HG02973 (cell line): ENCODE measurements at regions not wholly inside any gene's neighbourhood (a gene's known extent, or its start where the extent isn't known, plus 50 kb on each side); places are given as distances from the start of the nearest gene placed in this dataset.
A peak's percentile ranks its signal among the peaks of the same experiment; 100 is the strongest.

Experiments used
- ATAC-seq: cut with Tn5 transposase; IDR thresholded peaks from one replicate; pipeline ENCODE4 v1.9.1; 2021; ENCODE audit warnings: moderate library complexity; ENCODE audit not compliant: unreplicated experiment

GRCh38 chr14:61623927-61624326 lies 71.4 kb upstream of the HIF1A start:
- no peak for ATAC-seq

GRCh38 chr14:61625165-61625564 lies 70.1 kb upstream of the HIF1A start:
- ATAC-seq: no peak

DNA sequence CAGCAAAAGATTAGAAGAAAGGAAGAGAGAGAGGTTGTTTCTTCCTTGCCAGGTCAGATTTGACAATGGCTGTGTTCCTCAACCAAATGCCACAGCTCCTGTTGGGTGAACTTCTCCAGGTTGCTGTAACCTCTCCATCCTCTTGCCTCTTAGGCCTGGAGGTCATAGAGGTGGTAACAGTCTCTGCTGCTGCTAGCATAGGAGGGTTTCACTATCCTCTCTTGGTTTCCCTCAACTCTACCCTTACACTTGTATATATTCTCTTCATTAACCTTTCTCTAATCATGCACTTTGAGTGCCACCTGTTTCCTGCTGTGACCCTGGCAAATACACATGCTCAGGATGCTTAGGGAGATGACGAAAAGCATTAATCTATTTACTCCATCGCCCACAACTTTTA lies 67.7 kb upstream of the HIF1A start:
- no peak for ATAC-seq

- no peak for ATAC-seq
Observed at GRCh38 chr14:61628016-61628725, 67.1 kb upstream of the HIF1A start.

GRCh38 chr14:61630399-61631044 lies 64.8 kb upstream of the HIF1A start:
- no peak for ATAC-seq

DNA sequence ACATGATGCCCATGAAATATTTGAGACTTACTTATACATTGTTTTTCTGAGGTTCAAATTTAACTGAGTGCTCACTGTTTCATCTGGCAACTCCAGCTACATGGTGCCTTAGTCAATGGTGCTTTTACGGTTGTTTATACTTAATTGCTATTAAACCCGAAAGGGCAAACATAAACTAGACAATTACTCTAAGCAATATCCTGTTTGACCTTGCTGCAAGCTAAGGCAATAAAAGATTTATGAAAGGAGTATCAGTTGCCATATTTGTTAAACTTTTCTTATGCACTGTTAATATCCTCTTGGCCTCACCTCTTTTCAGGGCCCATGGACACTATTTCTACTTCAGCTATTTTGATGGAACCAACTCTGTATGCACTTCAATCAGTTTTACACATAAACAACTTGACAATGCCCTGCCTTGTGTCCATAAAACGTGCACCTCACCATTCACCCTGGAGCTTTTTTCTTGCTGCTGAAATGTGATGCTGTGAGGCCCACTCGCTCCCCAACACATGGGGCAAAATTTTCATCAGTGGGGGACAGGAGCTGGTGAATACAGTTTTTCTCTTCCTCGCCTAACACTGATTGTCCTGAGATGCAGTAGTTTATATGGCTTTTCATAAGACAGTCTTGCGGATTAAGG lies 64.1 kb upstream of the HIF1A start:
- no peak for ATAC-seq

GRCh38 chr14:61632401-61632800 lies 62.9 kb upstream of the HIF1A start:
- no peak for ATAC-seq

GRCh38 chr14:61632807-61633206 lies 62.5 kb upstream of the HIF1A start:
- ATAC-seq: no peak

GRCh38 chr14:61636291-61636690 lies 59.0 kb upstream of the HIF1A start:
- no peak for ATAC-seq

DNA sequence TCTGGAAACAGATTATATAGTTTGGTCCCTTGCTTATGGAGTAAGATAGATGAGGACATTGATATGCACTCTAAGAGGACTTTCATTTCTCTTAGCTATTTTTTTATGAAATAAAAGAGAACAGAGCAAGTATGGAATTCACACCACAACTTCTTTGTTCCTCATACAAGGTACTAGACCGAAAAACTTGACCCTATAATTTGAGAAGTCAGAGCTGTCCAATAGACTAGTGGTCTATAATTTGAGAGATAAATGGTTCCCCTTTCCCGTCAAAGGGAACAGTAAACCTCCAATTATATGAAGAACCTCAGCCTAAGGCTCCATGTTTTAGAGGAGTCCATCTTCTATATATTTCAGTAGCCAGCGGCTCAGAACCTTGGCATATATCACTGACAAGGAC lies 58.5 kb upstream of the HIF1A start:
- no peak for ATAC-seq

DNA sequence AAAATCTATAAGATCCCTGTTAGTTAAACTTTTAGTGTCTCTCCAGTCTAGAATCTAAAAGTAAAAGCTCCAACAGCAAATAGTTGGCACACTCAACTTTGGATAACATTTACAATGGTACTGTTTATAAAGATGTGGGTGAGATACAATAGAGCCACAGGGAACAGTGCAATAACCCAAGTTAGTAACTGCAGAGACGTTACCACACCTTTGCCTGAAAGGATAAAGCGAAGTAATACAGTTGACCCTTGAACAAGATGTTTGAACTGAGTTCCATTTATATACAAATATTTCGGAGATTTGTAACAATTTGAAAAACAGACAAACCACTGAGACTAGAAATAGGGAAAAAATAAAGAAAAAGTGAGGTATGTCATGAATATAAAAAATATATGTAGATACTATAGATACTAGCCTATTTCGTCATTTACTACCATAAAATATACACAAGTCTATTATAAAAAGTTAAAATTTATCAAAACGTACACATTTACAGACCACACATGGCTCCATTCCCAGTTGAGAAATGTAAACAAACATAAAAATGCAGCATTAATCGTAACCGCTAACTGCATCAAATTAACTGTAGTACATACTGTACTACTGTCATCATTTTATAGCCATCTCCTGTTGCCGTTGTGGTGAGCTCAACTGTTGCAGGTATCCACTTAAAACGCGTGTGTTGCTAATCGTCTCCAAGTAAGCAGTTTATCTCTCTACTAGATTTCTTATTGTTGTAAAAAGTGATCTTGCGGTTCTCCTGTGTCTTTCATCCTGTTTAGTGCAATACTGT lies 56.5 kb upstream of the HIF1A start:
- ATAC-seq: no peak

DNA sequence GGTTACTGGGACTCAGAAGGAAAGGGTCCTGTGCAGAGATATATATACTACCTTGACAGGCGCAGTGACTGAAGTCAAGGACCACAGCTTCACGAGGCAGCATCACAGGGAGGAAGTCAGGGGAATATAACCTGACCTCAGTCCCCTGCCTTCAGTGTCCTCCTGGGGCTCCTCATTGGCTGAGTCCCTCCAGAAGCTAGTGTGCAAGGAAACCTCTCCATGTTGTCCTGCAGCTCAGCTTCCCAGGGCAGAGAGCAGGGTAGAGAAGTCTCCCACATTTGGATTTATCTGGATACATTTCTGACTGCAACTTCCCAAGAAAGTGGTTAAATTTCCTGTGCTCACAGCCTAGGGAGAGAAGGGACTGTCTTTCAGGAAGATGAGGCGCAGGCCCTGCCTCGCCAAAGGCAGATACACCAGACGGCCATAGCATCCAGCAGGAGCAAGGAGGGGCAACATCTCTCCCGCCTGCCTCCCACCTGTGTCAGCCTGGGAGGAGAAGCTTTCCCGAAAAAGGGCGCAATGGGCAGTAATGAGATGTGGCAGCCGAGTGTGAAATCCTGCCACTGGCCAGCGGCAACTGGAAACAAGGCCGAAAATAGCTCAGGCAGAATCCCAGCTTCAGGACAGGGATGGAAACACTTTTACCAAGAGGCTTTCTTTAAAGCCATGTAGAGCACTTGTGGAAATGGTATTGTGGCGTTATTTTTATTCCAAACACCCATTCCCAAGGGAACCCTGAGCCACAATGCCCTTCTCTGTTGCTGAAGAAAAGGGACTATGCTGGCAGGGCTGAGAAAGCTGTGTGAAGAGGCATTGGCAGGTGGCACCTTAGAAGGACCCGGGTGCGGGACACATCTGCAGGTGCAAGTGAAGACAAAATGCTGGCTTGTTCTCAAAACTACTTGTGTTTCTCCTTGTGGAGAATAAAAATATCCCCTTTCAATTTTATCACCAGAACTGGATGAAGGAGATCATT lies 54.9 kb upstream of the HIF1A start:
- ATAC-seq: no peak

GRCh38 chr14:61641914-61642613 lies 53.2 kb upstream of the HIF1A start:
- no peak for ATAC-seq

GRCh38 chr14:61642614-61642982 lies 52.7 kb upstream of the HIF1A start:
- no peak for ATAC-seq

DNA sequence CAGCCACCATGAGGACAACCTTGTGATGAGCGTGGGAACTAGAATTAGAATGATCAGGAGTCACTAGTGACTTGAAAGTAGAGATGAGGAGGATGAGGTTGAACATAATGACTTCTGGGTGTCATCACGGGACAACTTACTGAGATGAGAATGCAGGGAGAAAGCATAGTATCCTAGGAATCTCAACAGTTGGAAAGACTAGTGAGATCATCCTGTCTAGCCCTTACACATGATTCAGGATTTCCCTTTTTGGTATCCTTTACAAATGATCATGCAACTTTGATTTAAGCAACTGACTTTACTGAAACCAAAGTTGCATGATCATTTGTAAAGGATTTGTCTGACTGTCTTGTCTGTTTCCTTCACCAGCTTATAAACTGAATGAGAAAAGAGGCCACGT lies 51.8 kb upstream of the HIF1A start:
- ATAC-seq: no peak

DNA sequence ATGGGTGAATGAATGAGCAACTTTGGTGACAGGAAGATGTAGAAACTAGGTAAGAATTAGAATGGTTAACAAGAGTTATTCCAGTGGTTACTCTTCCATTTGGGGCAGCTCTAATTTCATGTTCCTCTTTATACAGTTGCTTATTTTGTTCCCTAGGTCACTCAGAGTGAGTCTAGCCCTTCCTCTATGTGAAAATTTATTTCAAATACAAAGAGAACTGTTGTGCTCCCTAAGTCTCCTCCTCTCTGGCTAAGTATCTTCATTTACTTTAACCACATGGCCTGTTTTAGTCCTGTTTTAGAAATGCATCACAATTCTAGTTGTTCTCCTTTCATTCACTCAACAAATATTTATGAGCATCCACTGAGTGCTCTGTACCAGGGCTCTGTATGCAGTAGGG lies 51.1 kb upstream of the HIF1A start:
- no peak for ATAC-seq

GRCh38 chr14:61644834-61645233 lies 50.5 kb upstream of the HIF1A start:
- peak; percentile 70 for ATAC-seq

- ATAC-seq: no peak
Observed at GRCh38 chr14:61645247-61645646, 50.1 kb upstream of the HIF1A start.
